Lower lobe of right lung (tissue), 2 donors: ENCODE measurements at regions not wholly inside any gene's neighbourhood (a gene's known extent, or its start where the extent isn't known, plus 50 kb on each side); places are given as distances from the start of the nearest gene placed in this dataset.
A peak's percentile ranks its signal among the peaks of the same experiment; 100 is the strongest.

Experiments used
- ATAC-seq, 2 donors: fragments of 200-7000 bp; cut with Tn5 transposase; one replicate each; pipeline ENCODE4 v1.9.1; 2020 to 2022; ENCODE audit warnings: mild to moderate bottlenecking in 2 of 2, moderate library complexity in 2 of 2
- DNase-seq: peaks from one replicate; pipeline ENCODE4 v3.0.0-alpha.2; 2020
- H3K27ac ChIP-seq: fragments of 200-600 bp; one replicate; pipeline ENCODE4 v1.8.0; 2022
- H3K27me3 ChIP-seq: fragments of 200-600 bp; one replicate; pipeline ENCODE4 v1.8.0; 2022; ENCODE audit warnings: low read depth
- H3K36me3 ChIP-seq: fragments of 200-600 bp; one replicate; pipeline ENCODE4 v1.8.0; 2022; ENCODE audit warnings: mild to moderate bottlenecking
- H3K4me1 ChIP-seq: fragments of 200-600 bp; one replicate; pipeline ENCODE4 v1.8.0; 2022
- H3K4me3 ChIP-seq: fragments of 200-600 bp; one replicate; pipeline ENCODE4 v1.8.0; 2022; ENCODE audit warnings: mild to moderate bottlenecking
- H3K9me3 ChIP-seq: fragments of 200-600 bp; one replicate; pipeline ENCODE4 v1.8.0; 2022
- CTCF ChIP-seq: fragments of 200-600 bp; IDR thresholded peaks from one replicate; pipeline ENCODE4 v1.8.0; 2022; ENCODE audit warnings: antibody characterized with exemption, mild to moderate bottlenecking
- intact Hi-C: fragments of 100-400 bp; cut with DNase I; formaldehyde crosslinking; loops from one replicate; pipeline ENCODE4 v1.11.0; 2022
- donor health status: DM: no; HTN: yes; CAD: no; lungs with severe emphysema.

GRCh38 chrX:120001787-120002186 lies 58.2 kb upstream of the NKAP start:
- H3K36me3 ChIP-seq = no peaks in the 10 kb centered on the region

GRCh38 chrX:120000490-120001246 lies 57.1 kb upstream of the NKAP start:
- TF ChIP-seq CTCF = no peak
- DNase-seq (no peak), ATAC-seq (peak in 1 of 2 donors; percentile 68)
- H3K4me1 ChIP-seq = no peaks in the 10 kb centered on the region
- no peak overlapping the region for H3K4me3 ChIP-seq
- no peak overlapping the region for H3K27ac ChIP-seq
- peaks cover 52% of the 10 kb centered on the region for H3K27me3 ChIP-seq
- H3K9me3 ChIP-seq = no peaks in the 10 kb centered on the region
- H3K36me3 ChIP-seq = no peaks in the 10 kb centered on the region
- intact Hi-C loops = no loop called here

More at GRCh38 chrX:120001787-120002186, 58.2 kb upstream of the NKAP start:
- ATAC-seq = no peak
- intact Hi-C loops = no loop called here
- H3K27me3 ChIP-seq = peaks cover 40% of the 10 kb centered on the region
- no peaks in the 10 kb centered on the region for H3K9me3 ChIP-seq
- H3K4me1 ChIP-seq = no peaks in the 10 kb centered on the region
- H3K4me3 ChIP-seq = no peak overlapping the region
- no peak for TF ChIP-seq CTCF
- no peak overlapping the region for H3K27ac ChIP-seq
- DNase-seq = no peak

- intact Hi-C loops = no loop called here
- Histone ChIP-seq H3K9me3 (no peaks in the 10 kb centered on the region), H3K27me3 (peaks cover 67% of the 10 kb centered on the region), H3K36me3 (no peaks in the 10 kb centered on the region), H3K27ac (no peak overlapping the region), H3K4me3 (no peak overlapping the region), H3K4me1 (no peaks in the 10 kb centered on the region)
- ATAC-seq (no peak), DNase-seq (no peak)
- no peak for TF ChIP-seq CTCF
Observed at GRCh38 chrX:119999087-119999634, 55.6 kb upstream of the NKAP start.

GRCh38 chrX:119997570-119997969 lies 54.0 kb upstream of the NKAP start:
- no peak for TF ChIP-seq CTCF
- intact Hi-C loops = no loop called here
- no peak for ATAC-seq

GRCh38 chrX:119996600-119997524 lies 53.3 kb upstream of the NKAP start:
- H3K27me3 ChIP-seq = peaks cover 88% of the 10 kb centered on the region
- TF ChIP-seq CTCF = no peak

More at GRCh38 chrX:119997570-119997969, 54.0 kb upstream of the NKAP start:
- no peak overlapping the region for H3K27ac ChIP-seq
- H3K9me3 ChIP-seq = no peaks in the 10 kb centered on the region
- H3K27me3 ChIP-seq = peaks cover 81% of the 10 kb centered on the region
- no peaks in the 10 kb centered on the region for H3K4me1 ChIP-seq
- no peak overlapping the region for H3K4me3 ChIP-seq
- DNase-seq = no peak
- no peaks in the 10 kb centered on the region for H3K36me3 ChIP-seq

More at GRCh38 chrX:119996600-119997524, 53.3 kb upstream of the NKAP start:
- H3K36me3 ChIP-seq = no peaks in the 10 kb centered on the region
- H3K4me3 ChIP-seq = no peak overlapping the region
- ATAC-seq (no peak), DNase-seq (no peak)
- peaks cover under 1% of the 10 kb centered on the region for H3K4me1 ChIP-seq
- H3K9me3 ChIP-seq = no peaks in the 10 kb centered on the region
- no peak overlapping the region for H3K27ac ChIP-seq
- intact Hi-C loops = no loop called here
